ENCODE measurements at regions not wholly inside any gene's neighbourhood (a gene's known extent, or its start where the extent isn't known, plus 50 kb on each side); places are given as distances from the start of the nearest gene placed in this dataset.

DNA sequence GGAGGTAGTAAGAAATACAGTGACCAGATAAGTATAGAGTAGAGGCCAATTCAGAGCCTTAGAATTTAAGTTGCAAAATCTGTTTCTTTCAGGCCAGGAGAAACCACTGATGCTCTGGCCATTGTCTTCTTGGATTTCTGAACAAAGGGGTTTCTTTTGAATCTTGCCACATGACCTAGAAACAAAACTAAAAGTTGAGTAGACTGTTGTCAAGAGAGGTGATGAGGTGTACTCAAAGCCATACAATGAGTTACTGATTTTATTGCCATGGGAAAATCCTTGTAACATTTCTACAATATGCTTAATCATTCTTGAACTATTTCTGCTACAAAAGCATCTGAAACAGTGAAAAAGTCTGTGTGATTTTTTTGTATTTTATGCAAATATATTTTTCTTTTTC, 881.3 kb downstream of the CDH11 start:
- H3K27ac ChIP-seq, result no peak overlapping the region
- intact Hi-C loops (cut with DNase I), result loop anchor here in 2 of 10 donors (10.0 kb wide), 2 partner anchors 174 to 766 kb away; no protein-coding TSS in a partner anchor
- no peak for TF ChIP-seq POLR2A (IDR thresholded peaks at IDR 0.05)
- TF ChIP-seq, protein P1, sequence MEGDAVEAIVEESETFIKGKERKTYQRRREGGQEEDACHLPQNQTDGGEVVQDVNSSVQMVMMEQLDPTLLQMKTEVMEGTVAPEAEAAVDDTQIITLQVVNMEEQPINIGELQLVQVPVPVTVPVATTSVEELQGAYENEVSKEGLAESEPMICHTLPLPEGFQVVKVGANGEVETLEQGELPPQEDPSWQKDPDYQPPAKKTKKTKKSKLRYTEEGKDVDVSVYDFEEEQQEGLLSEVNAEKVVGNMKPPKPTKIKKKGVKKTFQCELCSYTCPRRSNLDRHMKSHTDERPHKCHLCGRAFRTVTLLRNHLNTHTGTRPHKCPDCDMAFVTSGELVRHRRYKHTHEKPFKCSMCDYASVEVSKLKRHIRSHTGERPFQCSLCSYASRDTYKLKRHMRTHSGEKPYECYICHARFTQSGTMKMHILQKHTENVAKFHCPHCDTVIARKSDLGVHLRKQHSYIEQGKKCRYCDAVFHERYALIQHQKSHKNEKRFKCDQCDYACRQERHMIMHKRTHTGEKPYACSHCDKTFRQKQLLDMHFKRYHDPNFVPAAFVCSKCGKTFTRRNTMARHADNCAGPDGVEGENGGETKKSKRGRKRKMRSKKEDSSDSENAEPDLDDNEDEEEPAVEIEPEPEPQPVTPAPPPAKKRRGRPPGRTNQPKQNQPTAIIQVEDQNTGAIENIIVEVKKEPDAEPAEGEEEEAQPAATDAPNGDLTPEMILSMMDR (IDR thresholded peaks at IDR 0.05), result no peak

GRCh38 chr16:64238571-64238970, 883.3 kb downstream of the CDH11 start:
- H3K36me3 ChIP-seq, result no peaks in the 10 kb centered on the region
- peaks cover 0 to 6% (median 0%) of the 10 kb centered on the region in 12 donors for H3K9me3 ChIP-seq
- intact Hi-C loops (cut with DNase I), result no loop called here
- no peaks in the 10 kb centered on the region for H3K27me3 ChIP-seq
- H3K27ac ChIP-seq, result no peak overlapping the region
- ATAC-seq (no peak), DNase-seq (no peak)
- H3K4me3 ChIP-seq, result no peak overlapping the region
- TF ChIP-seq, protein P1 (IDR thresholded peaks at IDR 0.05), result no peak
- no peak for TF ChIP-seq POLR2A (IDR thresholded peaks at IDR 0.05)
- H3K4me1 ChIP-seq, result peaks cover 0 to 10% (median 1%) of the 10 kb centered on the region in 12 donors

More for the DNA sequence above, 881.3 kb downstream of the CDH11 start:
- Histone ChIP-seq H3K9me3 (peaks cover 0 to 14% (median 2%) of the 10 kb centered on the region in 12 donors), H3K36me3 (no peaks in the 10 kb centered on the region), H3K4me1 (peaks cover 0 to 10% (median 0%) of the 10 kb centered on the region in 12 donors), H3K4me3 (no peak overlapping the region), H3K27me3 (no peaks in the 10 kb centered on the region)
- DNase-seq (no peak), ATAC-seq (no peak)

- no peak overlapping the region for H3K4me3 ChIP-seq
These were observed 885.5 kb downstream of the CDH11 start for GRCh38 chr16:64236316-64236715.

GRCh38 chr16:64234200-64234599, 887.7 kb downstream of the CDH11 start:
- intact Hi-C loops (cut with DNase I), result loop anchor here in 1 of 10 donors (1.0 kb wide), 1 partner anchor 10 kb away; no protein-coding TSS in a partner anchor
- no peaks in the 10 kb centered on the region for H3K36me3 ChIP-seq
- H3K4me1 ChIP-seq, result peaks cover 0 to 9% (median 1%) of the 10 kb centered on the region in 12 donors
- H3K27ac ChIP-seq, result peak overlapping the region in 1 of 12 donors; percentile 33
- peaks cover 0 to 19% (median 0%) of the 10 kb centered on the region in 12 donors for H3K9me3 ChIP-seq
- WGBS, 4 donors, result 31 to 65% (median 57%) methylated on average over 3 of the region's 3 CpGs
- peak; percentile 46 to 82 (median 62) for ATAC-seq
- TF ChIP-seq, protein P1 (IDR thresholded peaks at IDR 0.05), result no peak
- no peak for TF ChIP-seq POLR2A (IDR thresholded peaks at IDR 0.05)
- H3K27me3 ChIP-seq, result no peaks in the 10 kb centered on the region
- DNase-seq, result peak in 2 of 5 donors; percentile 31 to 38
- no peak overlapping the region for H3K4me3 ChIP-seq

More at GRCh38 chr16:64236316-64236715, 885.5 kb downstream of the CDH11 start:
- Histone ChIP-seq H3K4me1 (peaks cover 0 to 9% (median 1%) of the 10 kb centered on the region in 12 donors), H3K27me3 (no peaks in the 10 kb centered on the region), H3K9me3 (peaks cover 0 to 6% (median 0%) of the 10 kb centered on the region in 12 donors), H3K27ac (peak overlapping the region in 2 of 12 donors; percentile 9 to 18), H3K36me3 (no peaks in the 10 kb centered on the region)
- 46 to 51% (median 51%) methylated on average over 3 of the region's 3 CpGs for WGBS, 4 donors
- peak in 3 of 4 donors; percentile 57 to 81 (median 73) for ATAC-seq
- TF ChIP-seq, protein P1 (IDR thresholded peaks at IDR 0.05), result no peak
- TF ChIP-seq POLR2A (IDR thresholded peaks at IDR 0.05), result no peak
- no peak for DNase-seq
- intact Hi-C loops (cut with DNase I), result no loop called here
